ENCODE measurements at regions not wholly inside any gene's neighbourhood (a gene's known extent, or its start where the extent isn't known, plus 50 kb on each side); places are given as distances from the start of the nearest gene placed in this dataset.

DNA sequence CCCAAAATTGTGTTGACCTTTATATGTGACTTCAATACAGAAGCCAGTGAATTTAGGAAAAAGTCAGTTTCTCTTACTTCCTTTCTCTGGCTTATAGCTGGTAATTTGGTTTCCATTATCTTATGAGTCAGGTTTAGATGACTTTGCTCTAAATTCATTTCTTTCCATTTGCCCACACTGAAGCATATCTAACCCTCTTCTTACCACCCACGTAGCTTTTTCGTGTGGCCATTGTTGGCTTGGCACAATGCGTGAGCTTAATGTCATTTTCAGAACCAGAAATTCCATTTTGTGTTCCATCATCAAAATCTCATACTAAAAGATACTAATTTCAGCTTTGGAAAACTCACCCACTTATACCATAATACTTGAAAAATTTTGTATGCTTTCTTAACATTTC is 271.2 kb downstream of the INHBA start:
- Histone ChIP-seq H3K27me3 (ENCODE audit: insufficient read depth, low read length, poor library complexity, severe bottlenecking) (no peaks in the 10 kb centered on the region), H3K9me3 (ENCODE audit: insufficient read depth, low read depth, low read length) (0 out of 2 replicates have a peak, but pooled peaks cover 2% of the 10 kb centered on the region), H3K4me3 (ENCODE audit: low read length, poor library complexity, severe bottlenecking) (no peak overlapping the region), H3K36me3 (ENCODE audit: insufficient read depth, low read length) (no peaks in the 10 kb centered on the region), H3K9me2 (replicated peaks; ENCODE audit: low read depth, low read length) (no peaks in the 10 kb centered on the region), H3F3A (ENCODE audit: low read depth) (no peaks in the 10 kb centered on the region), H4K20me1 (ENCODE audit: insufficient read depth, low read length, poor library complexity, severe bottlenecking) (no peaks in the 10 kb centered on the region), H3K4me1 (ENCODE audit: insufficient read depth, low read length, poor library complexity, severe bottlenecking) (no peaks in the 10 kb centered on the region), H2AFZ (ENCODE audit: low read length) (no peak overlapping the region), H3K4me2 (ENCODE audit: low read depth, low read length, poor library complexity, severe bottlenecking) (no peak overlapping the region), H3K9ac (ENCODE audit: low read depth, low read length, poor library complexity, severe bottlenecking) (no peak overlapping the region), H3K79me2 (ENCODE audit: insufficient read depth, low read length) (no peaks in the 10 kb centered on the region)
- no peak for TF ChIP-seq EZH2phosphoT487 (IDR thresholded peaks at IDR 0.05; ENCODE audit: borderline replicate concordance)

DNA sequence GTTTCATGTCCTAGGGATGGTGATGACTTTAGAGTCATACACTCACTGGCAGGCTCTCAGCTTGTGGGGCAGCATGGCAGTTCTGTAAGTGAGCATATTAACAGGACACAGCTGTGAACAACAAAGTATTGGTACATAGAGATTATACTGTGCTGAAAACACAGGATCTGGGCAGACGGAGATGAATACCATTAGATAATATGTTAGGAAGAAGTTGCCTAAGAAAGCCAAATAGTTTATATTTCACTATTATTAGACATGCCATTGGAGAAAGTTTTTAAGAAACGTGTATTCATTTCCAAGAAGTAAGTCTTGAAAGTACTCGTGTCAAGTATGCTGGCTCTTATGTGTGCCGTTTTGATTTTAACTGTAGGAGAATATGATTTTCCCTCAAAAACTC is 274.5 kb downstream of the INHBA start:
- H3K79me2 ChIP-seq (ENCODE audit: insufficient read depth, low read length) = no peaks in the 10 kb centered on the region
- H3K4me1 ChIP-seq (ENCODE audit: insufficient read depth, low read length, poor library complexity, severe bottlenecking) = no peaks in the 10 kb centered on the region
- TF ChIP-seq, protein P1, sequence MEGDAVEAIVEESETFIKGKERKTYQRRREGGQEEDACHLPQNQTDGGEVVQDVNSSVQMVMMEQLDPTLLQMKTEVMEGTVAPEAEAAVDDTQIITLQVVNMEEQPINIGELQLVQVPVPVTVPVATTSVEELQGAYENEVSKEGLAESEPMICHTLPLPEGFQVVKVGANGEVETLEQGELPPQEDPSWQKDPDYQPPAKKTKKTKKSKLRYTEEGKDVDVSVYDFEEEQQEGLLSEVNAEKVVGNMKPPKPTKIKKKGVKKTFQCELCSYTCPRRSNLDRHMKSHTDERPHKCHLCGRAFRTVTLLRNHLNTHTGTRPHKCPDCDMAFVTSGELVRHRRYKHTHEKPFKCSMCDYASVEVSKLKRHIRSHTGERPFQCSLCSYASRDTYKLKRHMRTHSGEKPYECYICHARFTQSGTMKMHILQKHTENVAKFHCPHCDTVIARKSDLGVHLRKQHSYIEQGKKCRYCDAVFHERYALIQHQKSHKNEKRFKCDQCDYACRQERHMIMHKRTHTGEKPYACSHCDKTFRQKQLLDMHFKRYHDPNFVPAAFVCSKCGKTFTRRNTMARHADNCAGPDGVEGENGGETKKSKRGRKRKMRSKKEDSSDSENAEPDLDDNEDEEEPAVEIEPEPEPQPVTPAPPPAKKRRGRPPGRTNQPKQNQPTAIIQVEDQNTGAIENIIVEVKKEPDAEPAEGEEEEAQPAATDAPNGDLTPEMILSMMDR (conservative IDR thresholded peaks at IDR 0.05; ENCODE audit: low read length) = no peak
- no peak for TF ChIP-seq EZH2phosphoT487 (IDR thresholded peaks at IDR 0.05; ENCODE audit: borderline replicate concordance)
- no peak overlapping the region for H3K4me2 ChIP-seq (ENCODE audit: low read depth, low read length, poor library complexity, severe bottlenecking)
- H3K36me3 ChIP-seq (ENCODE audit: insufficient read depth, low read length) = no peaks in the 10 kb centered on the region
- no peaks in the 10 kb centered on the region for H3K9me3 ChIP-seq (ENCODE audit: insufficient read depth, low read depth, low read length)
- no peak overlapping the region for H3K4me3 ChIP-seq (ENCODE audit: low read length, poor library complexity, severe bottlenecking)
- no peak overlapping the region for H3K9ac ChIP-seq (ENCODE audit: low read depth, low read length, poor library complexity, severe bottlenecking)
- H3F3A ChIP-seq (ENCODE audit: low read depth) = no peaks in the 10 kb centered on the region
- no peaks in the 10 kb centered on the region for H3K27me3 ChIP-seq (ENCODE audit: insufficient read depth, low read length, poor library complexity, severe bottlenecking)
- H3K9me2 ChIP-seq (replicated peaks; ENCODE audit: low read depth, low read length) = no peaks in the 10 kb centered on the region
- no peak overlapping the region for H2AFZ ChIP-seq (ENCODE audit: low read length)
- H4K20me1 ChIP-seq (ENCODE audit: insufficient read depth, low read length, poor library complexity, severe bottlenecking) = no peaks in the 10 kb centered on the region

DNA sequence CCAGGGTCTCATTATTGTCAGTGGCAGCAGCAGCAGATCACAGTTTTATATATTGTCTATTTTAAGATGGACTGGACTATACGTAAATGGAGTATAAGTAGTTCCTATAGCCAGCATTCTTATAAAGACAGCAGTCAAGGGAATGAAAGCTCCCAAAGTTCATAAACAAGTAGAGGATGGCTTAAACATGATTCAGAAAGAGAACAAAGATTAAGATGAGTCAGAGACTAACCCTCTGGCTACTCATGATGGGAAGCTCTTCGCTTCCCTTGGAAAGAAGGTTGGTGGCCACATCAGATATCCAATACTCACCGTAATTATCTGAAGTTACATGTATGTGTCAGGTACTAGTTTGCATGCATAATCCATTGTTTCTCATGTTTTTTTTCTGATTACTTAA is 277.0 kb downstream of the INHBA start:
- TF ChIP-seq EZH2phosphoT487 (IDR thresholded peaks at IDR 0.05; ENCODE audit: borderline replicate concordance) = no peak
- TF ChIP-seq, protein P1 (conservative IDR thresholded peaks at IDR 0.05; ENCODE audit: low read length) = no peak
- H3K4me2 ChIP-seq (ENCODE audit: low read depth, low read length, poor library complexity, severe bottlenecking) = no peak overlapping the region
- H2AFZ ChIP-seq (ENCODE audit: low read length) = no peak overlapping the region
- no peaks in the 10 kb centered on the region for H3K4me1 ChIP-seq (ENCODE audit: insufficient read depth, low read length, poor library complexity, severe bottlenecking)
- no peaks in the 10 kb centered on the region for H3F3A ChIP-seq (ENCODE audit: low read depth)
- no peaks in the 10 kb centered on the region for H3K9me3 ChIP-seq (ENCODE audit: insufficient read depth, low read depth, low read length)
- no peaks in the 10 kb centered on the region for H3K36me3 ChIP-seq (ENCODE audit: insufficient read depth, low read length)
- H3K4me3 ChIP-seq (ENCODE audit: low read length, poor library complexity, severe bottlenecking) = no peak overlapping the region
- H3K79me2 ChIP-seq (ENCODE audit: insufficient read depth, low read length) = no peaks in the 10 kb centered on the region
- no peaks in the 10 kb centered on the region for H3K9me2 ChIP-seq (replicated peaks; ENCODE audit: low read depth, low read length)
- no peak overlapping the region for H3K9ac ChIP-seq (ENCODE audit: low read depth, low read length, poor library complexity, severe bottlenecking)
- H3K27me3 ChIP-seq (ENCODE audit: insufficient read depth, low read length, poor library complexity, severe bottlenecking) = no peaks in the 10 kb centered on the region
- H4K20me1 ChIP-seq (ENCODE audit: insufficient read depth, low read length, poor library complexity, severe bottlenecking) = no peaks in the 10 kb centered on the region

DNA sequence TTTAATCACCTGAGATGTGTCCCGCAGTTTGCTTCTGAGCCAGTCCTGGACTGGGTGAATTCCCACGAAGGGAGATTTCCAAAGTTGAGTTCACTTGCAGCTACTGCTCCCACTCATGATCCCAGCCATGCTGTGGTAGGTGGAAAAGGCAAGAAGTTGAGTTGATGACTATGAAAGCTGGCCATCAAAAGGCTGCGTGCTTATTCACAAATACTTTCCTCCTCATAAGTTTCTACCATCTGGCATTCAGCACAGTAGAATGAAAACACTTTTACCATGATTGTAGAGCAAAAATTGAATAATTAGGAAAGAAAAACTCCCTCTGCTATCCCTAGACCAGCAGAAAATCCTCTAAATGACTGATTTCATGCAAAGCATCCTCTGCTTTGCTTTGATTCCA is 281.8 kb downstream of the INHBA start:
- H3K36me3 ChIP-seq (ENCODE audit: insufficient read depth, low read length) = no peaks in the 10 kb centered on the region
- H3K4me1 ChIP-seq (ENCODE audit: insufficient read depth, low read length, poor library complexity, severe bottlenecking) = no peaks in the 10 kb centered on the region
- H3K9ac ChIP-seq (ENCODE audit: low read depth, low read length, poor library complexity, severe bottlenecking) = no peak overlapping the region
- no peaks in the 10 kb centered on the region for H3K27me3 ChIP-seq (ENCODE audit: insufficient read depth, low read length, poor library complexity, severe bottlenecking)
- TF ChIP-seq, protein P1 (conservative IDR thresholded peaks at IDR 0.05; ENCODE audit: low read length) = no peak
- no peaks in the 10 kb centered on the region for H3K9me3 ChIP-seq (ENCODE audit: insufficient read depth, low read depth, low read length)
- no peaks in the 10 kb centered on the region for H3F3A ChIP-seq (ENCODE audit: low read depth)
- no peak overlapping the region for H3K4me3 ChIP-seq (ENCODE audit: low read length, poor library complexity, severe bottlenecking)
- H4K20me1 ChIP-seq (ENCODE audit: insufficient read depth, low read length, poor library complexity, severe bottlenecking) = no peaks in the 10 kb centered on the region
- no peak overlapping the region for H3K4me2 ChIP-seq (ENCODE audit: low read depth, low read length, poor library complexity, severe bottlenecking)
- H3K79me2 ChIP-seq (ENCODE audit: insufficient read depth, low read length) = no peaks in the 10 kb centered on the region
- no peaks in the 10 kb centered on the region for H3K9me2 ChIP-seq (replicated peaks; ENCODE audit: low read depth, low read length)
- no peak overlapping the region for H2AFZ ChIP-seq (ENCODE audit: low read length)
